Dendritic cell treated with granulocyte-macrophage colony-stimulating factor and Interleukin-4, amounts not matched to agents 40 ng/mL and 50 ng/mL, for 4 days (primary cell): ENCODE measurements at regions not wholly inside any gene's neighbourhood (a gene's known extent, or its start where the extent isn't known, plus 50 kb on each side); places are given as distances from the start of the nearest gene placed in this dataset.
"Not testable (repeated sequence)": the region's sequence is repeated elsewhere in the genome, so short reads cannot be mapped to it uniquely, and the experiment has no call there.

Experiments used
- H3K27ac Mint-ChIP-seq: one replicate; pipeline ENCODE4 v1.8.0; 2022; ENCODE audit warnings: mild to moderate bottlenecking, mixed read lengths
- H3K27me3 Mint-ChIP-seq: one replicate; pipeline ENCODE4 v1.8.0; 2022; ENCODE audit warnings: mild to moderate bottlenecking, mixed read lengths
- H3K36me3 Mint-ChIP-seq: one replicate; pipeline ENCODE4 v1.8.0; 2022; ENCODE audit warnings: low read depth, mixed read lengths
- H3K4me1 Mint-ChIP-seq: one replicate; pipeline ENCODE4 v1.8.0; 2022; ENCODE audit warnings: low read depth, mixed read lengths
- H3K4me3 Mint-ChIP-seq: one replicate; pipeline ENCODE4 v1.8.0; 2022; ENCODE audit warnings: mild to moderate bottlenecking, moderate library complexity, mixed read lengths
- H3K9me3 Mint-ChIP-seq: one replicate; pipeline ENCODE4 v1.8.0; 2022; ENCODE audit warnings: mixed read lengths
- intact Hi-C: fragments of 100-400 bp; cut with micrococcal nuclease; formaldehyde crosslinking; loops from one replicate; pipeline ENCODE4 v1.15.0; 2022

- Mint-ChIP-seq H3K36me3 (no peaks in the 10 kb centered on the region), H3K4me1 (no peaks in the 10 kb centered on the region), H3K4me3 (no peak overlapping the region), H3K9me3 (no peaks in the 10 kb centered on the region), H3K27me3 (no peaks in the 10 kb centered on the region), H3K27ac (no peak overlapping the region)
- intact Hi-C loops: no loop called here
These were observed 259.9 kb upstream of the TARS1 start for GRCh38 chr5:33180900-33181299.

- Mint-ChIP-seq H3K27ac (no peak overlapping the region), H3K4me1 (no peaks in the 10 kb centered on the region), H3K36me3 (no peaks in the 10 kb centered on the region), H3K27me3 (no peaks in the 10 kb centered on the region), H3K4me3 (no peak overlapping the region), H3K9me3 (peaks cover 1% of the 10 kb centered on the region)
- intact Hi-C loops: no loop called here
These were observed 257.8 kb upstream of the TARS1 start for GRCh38 chr5:33182986-33183385.

- H3K36me3 Mint-ChIP-seq: no peaks in the 10 kb centered on the region
- intact Hi-C loops: no loop called here
- H3K9me3 Mint-ChIP-seq: peaks cover 11% of the 10 kb centered on the region
- no peaks in the 10 kb centered on the region for H3K27me3 Mint-ChIP-seq
- H3K4me3 Mint-ChIP-seq: no peak overlapping the region
- no peak overlapping the region for H3K27ac Mint-ChIP-seq
- no peaks in the 10 kb centered on the region for H3K4me1 Mint-ChIP-seq
These were observed 256.4 kb upstream of the TARS1 start for GRCh38 chr5:33184367-33184766.

- intact Hi-C loops: no loop called here
These were observed 252.7 kb upstream of the TARS1 start for GRCh38 chr5:33188089-33188488.

GRCh38 chr5:33194914-33195313, 245.9 kb upstream of the TARS1 start:
- no peak overlapping the region for H3K4me3 Mint-ChIP-seq
- H3K27me3 Mint-ChIP-seq: no peaks in the 10 kb centered on the region
- H3K27ac Mint-ChIP-seq: no peak overlapping the region
- intact Hi-C loops: no loop called here
- H3K4me1 Mint-ChIP-seq: no peaks in the 10 kb centered on the region
- no peaks in the 10 kb centered on the region for H3K36me3 Mint-ChIP-seq
- peaks cover 29% of the 10 kb centered on the region for H3K9me3 Mint-ChIP-seq

More at GRCh38 chr5:33188089-33188488, 252.7 kb upstream of the TARS1 start:
- Mint-ChIP-seq H3K4me3 (no peak overlapping the region), H3K4me1 (no peaks in the 10 kb centered on the region), H3K36me3 (no peaks in the 10 kb centered on the region), H3K9me3 (peaks cover 27% of the 10 kb centered on the region), H3K27me3 (no peaks in the 10 kb centered on the region), H3K27ac (no peak overlapping the region)

GRCh38 chr5:33195431-33196165, 245.2 kb upstream of the TARS1 start:
- Mint-ChIP-seq H3K27ac (no peak overlapping the region), H3K4me3 (no peak overlapping the region), H3K9me3 (peaks cover 26% of the 10 kb centered on the region), H3K4me1 (no peaks in the 10 kb centered on the region), H3K27me3 (no peaks in the 10 kb centered on the region), H3K36me3 (no peaks in the 10 kb centered on the region)
- intact Hi-C loops: no loop called here

GRCh38 chr5:33198836-33199235, 241.9 kb upstream of the TARS1 start:
- intact Hi-C loops: no loop called here
- Mint-ChIP-seq H3K4me3 (no peak overlapping the region), H3K4me1 (no peaks in the 10 kb centered on the region), H3K9me3 (peaks cover 18% of the 10 kb centered on the region), H3K36me3 (no peaks in the 10 kb centered on the region), H3K27ac (no peak overlapping the region), H3K27me3 (no peaks in the 10 kb centered on the region)

GRCh38 chr5:33203931-33204330, 236.8 kb upstream of the TARS1 start:
- no peak overlapping the region for H3K4me3 Mint-ChIP-seq
- no peak overlapping the region for H3K27ac Mint-ChIP-seq

GRCh38 chr5:33205079-33205478, 235.7 kb upstream of the TARS1 start:
- Mint-ChIP-seq H3K9me3 (no peaks in the 10 kb centered on the region), H3K4me3 (no peak overlapping the region), H3K27me3 (peaks cover 1% of the 10 kb centered on the region), H3K27ac (no peak overlapping the region), H3K36me3 (no peaks in the 10 kb centered on the region), H3K4me1 (no peaks in the 10 kb centered on the region)
- intact Hi-C loops: no loop called here

More at GRCh38 chr5:33203931-33204330, 236.8 kb upstream of the TARS1 start:
- no peaks in the 10 kb centered on the region for H3K36me3 Mint-ChIP-seq
- peaks cover 1% of the 10 kb centered on the region for H3K27me3 Mint-ChIP-seq
- H3K9me3 Mint-ChIP-seq: no peaks in the 10 kb centered on the region
- H3K4me1 Mint-ChIP-seq: no peaks in the 10 kb centered on the region
- intact Hi-C loops: no loop called here

- no peak overlapping the region for H3K27ac Mint-ChIP-seq
- no peaks in the 10 kb centered on the region for H3K4me1 Mint-ChIP-seq
- intact Hi-C loops: no loop called here
- no peak overlapping the region for H3K4me3 Mint-ChIP-seq
- peaks cover 1% of the 10 kb centered on the region for H3K27me3 Mint-ChIP-seq
- H3K36me3 Mint-ChIP-seq: no peaks in the 10 kb centered on the region
- H3K9me3 Mint-ChIP-seq: no peaks in the 10 kb centered on the region
These were observed 234.9 kb upstream of the TARS1 start for GRCh38 chr5:33205727-33206410.

GRCh38 chr5:33206962-33207506, 233.7 kb upstream of the TARS1 start:
- intact Hi-C loops: no loop called here
- Mint-ChIP-seq H3K4me3 (no peak overlapping the region), H3K4me1 (peaks cover 6% of the 10 kb centered on the region), H3K27ac (no peak overlapping the region), H3K9me3 (no peaks in the 10 kb centered on the region), H3K36me3 (no peaks in the 10 kb centered on the region), H3K27me3 (peaks cover 1% of the 10 kb centered on the region)

GRCh38 chr5:33209252-33209651, 231.5 kb upstream of the TARS1 start:
- H3K9me3 Mint-ChIP-seq: no peaks in the 10 kb centered on the region
- peaks cover 13% of the 10 kb centered on the region for H3K4me1 Mint-ChIP-seq
- H3K27me3 Mint-ChIP-seq: peaks cover 1% of the 10 kb centered on the region
- no peak overlapping the region for H3K27ac Mint-ChIP-seq
- intact Hi-C loops: no loop called here
- H3K4me3 Mint-ChIP-seq: no peak overlapping the region
- no peaks in the 10 kb centered on the region for H3K36me3 Mint-ChIP-seq

- intact Hi-C loops, H3K27ac Mint-ChIP-seq, H3K4me3 Mint-ChIP-seq, H3K27me3 Mint-ChIP-seq, H3K9me3 Mint-ChIP-seq, H3K36me3 Mint-ChIP-seq: not testable (repeated sequence)
- peaks cover 13% of the 10 kb centered on the region for H3K4me1 Mint-ChIP-seq
These were observed 230.5 kb upstream of the TARS1 start for GRCh38 chr5:33210221-33210620.

GRCh38 chr5:33210978-33211377, 229.8 kb upstream of the TARS1 start:
- intact Hi-C loops: no loop called here
- no peaks in the 10 kb centered on the region for H3K9me3 Mint-ChIP-seq
- H3K27me3 Mint-ChIP-seq: no peaks in the 10 kb centered on the region
- no peak overlapping the region for H3K27ac Mint-ChIP-seq
- H3K4me1 Mint-ChIP-seq: peaks cover 13% of the 10 kb centered on the region
- no peak overlapping the region for H3K4me3 Mint-ChIP-seq
- H3K36me3 Mint-ChIP-seq: no peaks in the 10 kb centered on the region
